CD4-positive, alpha-beta memory T cell (primary cell): ENCODE measurements at regions not wholly inside any gene's neighbourhood (a gene's known extent, or its start where the extent isn't known, plus 50 kb on each side); places are given as distances from the start of the nearest gene placed in this dataset.

Experiments used
- CTCF ChIA-PET: fragments of 350-600 bp; sonication (Branson Sonifier 250); formaldehyde crosslinking; loops from one replicate; lab custom pipeline; 2021; ENCODE audit warnings: inconsistent platforms; ENCODE audit not compliant: partially characterized antibody; lab: Charles Lee
- POLR2A ChIA-PET: fragments of 350-600 bp; sonication (Branson Sonifier 250); formaldehyde crosslinking; loops from one replicate; lab custom pipeline; 2021; ENCODE audit not compliant: partially characterized antibody; lab: Charles Lee
- DNase-seq, 5 donors: peaks; one replicate each; pipeline versions ENCODE4 v3.0.0 to v3.0.0-alpha.2; 2020 to 2022; ENCODE audit warnings: mixed read lengths in 1 of 5
- H3K27ac ChIP-seq: one replicate; pipeline ENCODE4 v1.7.0; 2013; ENCODE audit warnings: low read depth, low read length
- H3K27me3 ChIP-seq: 2 replicates; pipeline ENCODE4 v1.7.0; 2013; ENCODE audit warnings: mild to moderate bottlenecking, low read length, moderate library complexity; ENCODE audit not compliant: insufficient read depth
- H3K36me3 ChIP-seq: 2 replicates; pipeline ENCODE4 v1.7.0; 2013; ENCODE audit warnings: mild to moderate bottlenecking, low read length, moderate library complexity; ENCODE audit not compliant: insufficient read depth
- H3K4me1 ChIP-seq: 2 replicates; pipeline ENCODE4 v1.7.0; 2013; ENCODE audit warnings: mild to moderate bottlenecking, low read length, moderate library complexity; ENCODE audit not compliant: insufficient read depth
- H3K4me3 ChIP-seq, 2 donors: one replicate each; pipeline ENCODE4 v1.7.0; 2013; ENCODE audit warnings: low read length in 2 of 2, mild to moderate bottlenecking in 1 of 2
- H3K9me3 ChIP-seq, 2 donors: one replicate each; pipeline ENCODE4 v1.7.0; 2013; ENCODE audit warnings: low read length in 2 of 2, control low read depth in 1 of 2; ENCODE audit not compliant: control insufficient read depth in 1 of 2
- H3K27ac Mint-ChIP-seq, 7 donors: one replicate each; pipeline ENCODE4 v1.8.0; 2020 to 2021; ENCODE audit warnings: mixed read lengths in 7 of 7, mild to moderate bottlenecking in 6 of 7, inconsistent platforms in 3 of 7, moderate library complexity in 3 of 7
- H3K27me3 Mint-ChIP-seq, 2 donors: one replicate each; pipeline ENCODE4 v1.8.0; 2020 to 2021; ENCODE audit warnings: mixed read lengths in 2 of 2
- H3K36me3 Mint-ChIP-seq, 2 donors: one replicate each; pipeline ENCODE4 v1.8.0; 2020 to 2021; ENCODE audit warnings: mixed read lengths in 2 of 2, inconsistent platforms in 1 of 2, mild to moderate bottlenecking in 1 of 2
- H3K4me1 Mint-ChIP-seq, 4 donors: one replicate each; pipeline ENCODE4 v1.8.0; 2020 to 2021; ENCODE audit warnings: mixed read lengths in 4 of 4, mild to moderate bottlenecking in 1 of 4
- H3K4me3 Mint-ChIP-seq, 8 donors: one replicate each; pipeline ENCODE4 v1.8.0; 2020 to 2021; ENCODE audit warnings: mixed read lengths in 8 of 8, mild to moderate bottlenecking in 7 of 8, moderate library complexity in 6 of 8, inconsistent platforms in 3 of 8
- H3K9me3 Mint-ChIP-seq, 8 donors: one replicate each; pipeline ENCODE4 v1.8.0; 2020 to 2021; ENCODE audit warnings: mixed read lengths in 8 of 8, mild to moderate bottlenecking in 5 of 8, inconsistent platforms in 3 of 8, moderate library complexity in 1 of 8
- intact Hi-C: fragments of 100-400 bp; cut with micrococcal nuclease; formaldehyde crosslinking; loops from one replicate; pipeline ENCODE4 v1.15.1; 2023

- Mint-ChIP-seq H3K9me3 (no peaks in the 10 kb centered on the region), H3K4me3 (no peak overlapping the region), H3K27me3 (peaks cover 8 to 10% of the 10 kb centered on the region in 2 donors), H3K36me3 (no peaks in the 10 kb centered on the region), H3K4me1 (no peaks in the 10 kb centered on the region), H3K27ac (no peak overlapping the region)
- Histone ChIP-seq H3K4me1 (no peaks in the 10 kb centered on the region), H3K27ac (no peak overlapping the region), H3K4me3 (no peak overlapping the region), H3K36me3 (no peaks in the 10 kb centered on the region), H3K9me3 (no peaks in the 10 kb centered on the region), H3K27me3 (no peaks in the 10 kb centered on the region)
- intact Hi-C loops = no loop called here
- CTCF ChIA-PET = no interaction called here
- POLR2A ChIA-PET = no interaction called here
- no peak for DNase-seq
Observed at GRCh38 chr1:30412241-30413110, 310.9 kb downstream of the MATN1 start.

- DNase-seq = no peak
- H3K9me3 ChIP-seq = no peaks in the 10 kb centered on the region
- no peak overlapping the region for H3K27ac ChIP-seq
- H3K36me3 ChIP-seq = no peaks in the 10 kb centered on the region
- H3K36me3 Mint-ChIP-seq = no peaks in the 10 kb centered on the region
- no peaks in the 10 kb centered on the region for H3K4me1 ChIP-seq
- H3K4me1 Mint-ChIP-seq = peaks cover 0 to 1% (median 0%) of the 10 kb centered on the region in 4 donors
- ChIA-PET POLR2A (no interaction called here), CTCF (no interaction called here)
- H3K4me3 ChIP-seq = no peak overlapping the region
- no peaks in the 10 kb centered on the region for H3K27me3 ChIP-seq
- no peak overlapping the region for H3K27ac Mint-ChIP-seq
- peaks cover 8 to 11% of the 10 kb centered on the region in 2 donors for H3K27me3 Mint-ChIP-seq
- no peak overlapping the region for H3K4me3 Mint-ChIP-seq
- no peaks in the 10 kb centered on the region for H3K9me3 Mint-ChIP-seq
- intact Hi-C loops = no loop called here
Observed at GRCh38 chr1:30411206-30411605, 312.2 kb downstream of the MATN1 start.

- H3K27me3 Mint-ChIP-seq = peaks cover 8% of the 10 kb centered on the region in 2 donors
- H3K9me3 Mint-ChIP-seq = no peaks in the 10 kb centered on the region
- Histone ChIP-seq H3K9me3 (no peaks in the 10 kb centered on the region), H3K27me3 (no peaks in the 10 kb centered on the region), H3K4me1 (no peaks in the 10 kb centered on the region), H3K36me3 (no peaks in the 10 kb centered on the region), H3K4me3 (no peak overlapping the region), H3K27ac (no peak overlapping the region)
- intact Hi-C loops = no loop called here
- no peaks in the 10 kb centered on the region for H3K36me3 Mint-ChIP-seq
- H3K4me1 Mint-ChIP-seq = peaks cover 0 to 1% (median 0%) of the 10 kb centered on the region in 4 donors
- POLR2A ChIA-PET = no interaction called here
- no peak overlapping the region for H3K4me3 Mint-ChIP-seq
- CTCF ChIA-PET = no interaction called here
- DNase-seq = no peak
- H3K27ac Mint-ChIP-seq = no peak overlapping the region
Observed at GRCh38 chr1:30410153-30410851, 313.1 kb downstream of the MATN1 start.

GRCh38 chr1:30409476-30410152 lies 313.8 kb downstream of the MATN1 start:
- Histone ChIP-seq H3K4me1 (no peaks in the 10 kb centered on the region), H3K36me3 (no peaks in the 10 kb centered on the region), H3K27ac (no peak overlapping the region), H3K4me3 (no peak overlapping the region), H3K27me3 (no peaks in the 10 kb centered on the region), H3K9me3 (no peaks in the 10 kb centered on the region)
- H3K36me3 Mint-ChIP-seq = no peaks in the 10 kb centered on the region
- H3K4me3 Mint-ChIP-seq = no peak overlapping the region
- ChIA-PET CTCF (no interaction called here), POLR2A (no interaction called here)
- peaks cover 0 to 1% (median 0%) of the 10 kb centered on the region in 4 donors for H3K4me1 Mint-ChIP-seq
- intact Hi-C loops = no loop called here
- H3K9me3 Mint-ChIP-seq = no peaks in the 10 kb centered on the region
- H3K27me3 Mint-ChIP-seq = peaks cover 10 to 11% of the 10 kb centered on the region in 2 donors
- H3K27ac Mint-ChIP-seq = no peak overlapping the region
- DNase-seq = no peak

DNA sequence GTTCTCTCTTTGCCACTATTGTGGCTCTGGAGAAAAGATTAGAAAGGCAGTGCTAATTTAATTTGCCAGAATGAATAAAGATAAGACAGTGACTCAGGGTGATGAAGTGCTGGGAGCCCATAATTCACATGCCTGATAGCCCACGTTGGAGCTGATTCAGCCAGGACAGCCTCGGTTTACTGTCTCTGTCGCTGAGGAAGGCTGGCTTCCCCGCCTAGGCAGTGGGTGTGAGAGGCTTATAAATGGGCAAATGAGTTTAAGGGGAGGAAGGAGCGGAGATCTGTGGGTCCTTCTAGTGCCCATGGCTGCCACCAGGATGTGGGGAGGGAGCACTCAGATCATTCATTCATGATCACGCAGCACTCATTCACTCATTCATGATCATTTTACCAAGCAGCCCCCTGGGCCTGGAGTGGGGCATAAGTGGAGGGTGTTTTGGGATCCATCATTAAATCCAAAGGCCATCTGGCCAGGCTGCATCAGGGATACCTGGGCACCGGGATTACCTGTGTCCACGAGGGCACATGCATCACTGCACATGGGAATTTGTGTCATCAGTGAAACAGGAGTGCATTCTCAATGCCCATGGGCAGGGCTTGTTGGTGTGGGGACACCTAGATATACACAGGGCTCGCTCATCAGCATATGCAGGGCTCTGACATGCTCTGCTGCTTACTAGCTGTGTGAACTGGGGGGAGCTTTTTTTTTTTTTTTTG lies 315.4 kb downstream of the MATN1 start:
- Histone ChIP-seq H3K9me3 (no peaks in the 10 kb centered on the region), H3K4me1 (no peaks in the 10 kb centered on the region), H3K36me3 (no peaks in the 10 kb centered on the region), H3K27me3 (no peaks in the 10 kb centered on the region), H3K27ac (no peak overlapping the region), H3K4me3 (no peak overlapping the region)
- no peak for DNase-seq
- no peaks in the 10 kb centered on the region for H3K9me3 Mint-ChIP-seq
- no peak overlapping the region for H3K4me3 Mint-ChIP-seq
- no peaks in the 10 kb centered on the region for H3K36me3 Mint-ChIP-seq
- H3K4me1 Mint-ChIP-seq = peaks cover 0 to 1% (median 0%) of the 10 kb centered on the region in 4 donors
- peaks cover 13 to 15% of the 10 kb centered on the region in 2 donors for H3K27me3 Mint-ChIP-seq
- intact Hi-C loops = no loop called here
- POLR2A ChIA-PET = no interaction called here
- H3K27ac Mint-ChIP-seq = no peak overlapping the region
- CTCF ChIA-PET = interaction anchor here (0.7 kb wide), 1 partner anchor 19 kb away, joined by 3 read pairs; no protein-coding TSS in a partner anchor

DNA sequence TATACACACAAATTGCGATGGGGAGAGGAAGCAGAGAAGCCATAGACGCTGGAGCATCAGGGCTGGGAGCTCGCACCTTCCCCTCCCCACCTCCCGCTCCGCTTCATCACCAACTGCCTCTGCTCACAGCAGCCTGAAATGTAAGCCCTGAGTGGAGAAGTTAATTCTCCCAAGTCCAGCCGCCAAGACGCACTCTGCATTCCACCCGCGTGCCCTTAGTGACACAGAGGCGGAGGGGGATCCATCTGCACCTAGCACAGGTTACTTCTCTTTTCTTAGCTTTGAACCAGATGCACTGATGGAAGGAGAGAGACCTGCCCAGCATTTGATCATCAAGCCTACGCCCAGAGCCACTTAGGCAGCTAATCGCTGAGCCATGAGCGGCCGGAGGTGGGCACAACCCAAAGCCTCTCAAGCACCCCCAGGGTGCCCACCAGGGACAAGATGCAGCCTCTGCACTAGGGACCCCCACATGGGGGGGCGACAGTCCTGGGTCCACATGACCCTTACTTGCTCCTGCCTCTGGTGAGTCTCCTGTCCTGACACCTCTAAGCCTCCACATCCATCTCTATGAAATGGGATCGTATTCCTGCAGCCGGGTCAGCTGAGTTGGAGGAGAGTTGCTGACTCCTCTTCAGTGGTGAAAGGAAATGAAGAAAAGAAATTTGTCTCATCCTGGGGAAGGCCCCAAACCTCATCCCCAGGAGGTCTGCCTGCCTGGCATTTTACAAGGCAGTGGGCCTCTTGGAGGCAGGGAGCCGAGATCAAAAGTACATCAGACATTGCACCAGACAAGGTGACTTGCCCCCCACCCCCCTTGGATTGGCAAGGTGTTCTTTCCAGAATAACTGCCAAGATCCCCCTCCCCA lies 316.2 kb downstream of the MATN1 start:
- CTCF ChIA-PET = interaction anchor here (0.7 kb wide), 1 partner anchor 20 kb away, joined by 3 read pairs; no protein-coding TSS in a partner anchor
- no peak overlapping the region for H3K4me3 ChIP-seq
- no peaks in the 10 kb centered on the region for H3K36me3 Mint-ChIP-seq
- peaks cover 13 to 15% of the 10 kb centered on the region in 2 donors for H3K27me3 Mint-ChIP-seq
- POLR2A ChIA-PET = no interaction called here
- H3K9me3 Mint-ChIP-seq = no peaks in the 10 kb centered on the region
- no peaks in the 10 kb centered on the region for H3K9me3 ChIP-seq
- no peaks in the 10 kb centered on the region for H3K27me3 ChIP-seq
- H3K27ac Mint-ChIP-seq = no peak overlapping the region
- no peaks in the 10 kb centered on the region for H3K4me1 ChIP-seq
- intact Hi-C loops = no loop called here
- no peaks in the 10 kb centered on the region for H3K36me3 ChIP-seq
- no peak for DNase-seq
- H3K4me3 Mint-ChIP-seq = no peak overlapping the region
- no peak overlapping the region for H3K27ac ChIP-seq
- peaks cover 0 to 1% (median 0%) of the 10 kb centered on the region in 4 donors for H3K4me1 Mint-ChIP-seq
